Fibroblast of upper back skin (primary cell): ENCODE measurements at regions not wholly inside any gene's neighbourhood (a gene's known extent, or its start where the extent isn't known, plus 50 kb on each side); places are given as distances from the start of the nearest gene placed in this dataset.

Experiments used
- DNase-seq: peaks from one replicate; pipeline ENCODE4 v3.0.0-alpha.2; 2013

DNA sequence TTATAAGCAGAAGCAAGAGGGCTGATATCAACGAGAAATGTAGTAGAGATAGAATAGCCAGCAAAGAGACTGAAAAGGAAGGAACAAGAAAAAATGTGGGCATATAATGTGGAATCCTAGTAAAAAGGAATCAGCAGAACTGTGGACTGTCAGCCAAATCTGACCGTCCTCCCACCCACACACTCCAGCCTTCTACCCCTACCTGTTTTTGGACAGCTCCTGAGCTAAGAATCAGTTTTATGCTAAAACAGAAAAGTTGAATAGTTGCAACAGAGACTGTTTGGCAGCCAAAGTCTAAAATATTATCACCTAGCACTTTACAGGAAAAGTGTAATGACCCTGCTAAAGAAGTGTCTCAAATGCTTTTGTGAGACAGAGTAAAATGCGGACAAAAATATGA is 533.3 kb upstream of the CXADR start:
- DNase-seq: no peak

DNA sequence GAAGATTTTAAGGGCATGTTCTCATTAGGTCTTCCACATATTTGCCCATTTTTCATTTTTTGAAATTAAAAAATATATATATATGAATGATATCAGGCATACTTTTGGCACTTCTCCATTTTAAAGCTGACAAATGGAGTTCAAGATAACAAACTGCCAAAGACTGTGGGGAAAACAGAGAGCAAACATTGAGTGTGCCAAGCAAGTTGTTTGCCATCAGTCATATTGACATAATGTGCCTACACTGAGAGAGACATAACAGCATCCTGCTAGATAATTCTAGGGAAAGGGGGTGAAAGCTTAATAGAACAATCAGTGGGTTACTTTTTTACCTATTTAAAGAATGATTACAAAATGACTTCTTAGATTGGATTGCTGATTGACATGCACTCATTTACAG is 529.4 kb upstream of the CXADR start:
- DNase-seq: no peak

DNA sequence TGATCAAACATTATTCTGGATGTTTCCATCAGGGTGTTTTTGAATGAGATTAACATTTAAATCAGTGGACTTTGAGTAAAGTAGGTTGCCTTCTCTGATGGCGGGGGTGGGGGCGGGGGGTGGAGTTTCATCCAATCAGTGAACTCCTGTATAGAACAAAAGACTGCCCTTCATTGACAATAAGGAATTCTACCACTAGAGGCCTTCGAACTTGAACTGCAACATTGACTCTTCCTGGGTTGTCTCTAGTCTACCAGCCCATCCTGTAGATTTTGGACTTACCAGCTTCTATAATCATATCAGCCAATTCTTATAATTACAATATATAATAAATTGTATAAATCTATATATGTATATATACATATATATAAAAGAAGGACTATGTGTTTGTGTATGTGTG is 520.4 kb upstream of the CXADR start:
- no peak for DNase-seq

DNA sequence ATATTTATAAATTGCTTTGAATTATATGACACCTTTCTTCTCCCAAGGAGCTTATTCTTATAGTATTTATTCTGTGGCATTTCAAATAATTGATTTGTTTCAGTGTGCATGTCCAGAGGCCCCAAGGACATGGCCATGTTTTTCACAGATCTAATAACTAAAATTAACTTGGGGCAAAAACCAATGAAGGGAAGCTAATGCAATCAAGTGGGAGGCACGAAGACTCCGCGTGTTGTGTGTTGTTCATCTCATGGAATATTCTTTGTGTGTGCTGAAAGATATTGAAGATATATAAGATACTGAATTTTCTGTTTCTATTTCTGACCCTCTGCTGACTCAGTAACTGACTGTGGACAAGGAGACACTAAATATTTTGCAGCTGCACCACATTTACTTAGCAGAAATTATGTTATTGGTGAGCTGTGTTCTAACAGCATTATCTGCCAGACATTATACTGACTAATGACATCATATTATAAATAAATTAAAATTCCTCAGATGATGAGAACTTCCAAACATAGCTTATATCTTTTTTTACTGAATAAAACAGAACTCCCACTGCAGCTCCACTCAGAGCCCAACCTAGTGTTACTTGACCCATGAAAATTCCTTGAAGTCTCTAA is 519.3 kb upstream of the CXADR start:
- no peak for DNase-seq

DNA sequence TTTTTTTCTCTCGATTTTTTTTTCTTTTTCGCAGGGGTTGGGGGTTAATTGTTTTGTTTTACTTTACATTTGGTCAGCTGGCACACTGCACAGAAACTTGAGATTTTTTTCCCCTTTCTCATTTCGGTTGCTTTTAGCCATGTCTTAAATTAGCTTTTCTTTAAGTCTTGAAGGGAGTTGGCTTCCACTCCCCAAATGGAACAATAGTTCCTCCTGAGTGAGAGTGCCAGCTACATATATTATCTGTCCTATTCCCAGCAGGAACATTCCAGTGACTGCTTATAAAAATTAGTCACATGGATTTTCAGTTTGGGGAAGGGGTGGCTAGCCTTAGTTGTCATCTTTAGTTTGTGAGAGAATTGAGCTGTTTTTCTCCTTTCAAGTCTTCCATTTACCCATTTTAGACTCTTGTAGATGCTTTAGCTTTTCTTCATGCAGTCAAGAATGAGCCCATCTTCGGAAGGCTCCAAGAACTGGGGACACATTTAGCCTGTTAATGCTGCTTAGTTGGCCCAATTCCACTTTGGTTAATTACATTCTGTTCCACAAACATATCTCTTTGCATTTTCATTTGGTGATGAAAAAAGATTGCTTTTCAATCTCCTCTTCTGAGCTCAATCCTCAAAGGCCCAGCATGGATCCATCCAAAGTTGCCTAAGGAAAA is 510.1 kb upstream of the CXADR start:
- no peak for DNase-seq

DNA sequence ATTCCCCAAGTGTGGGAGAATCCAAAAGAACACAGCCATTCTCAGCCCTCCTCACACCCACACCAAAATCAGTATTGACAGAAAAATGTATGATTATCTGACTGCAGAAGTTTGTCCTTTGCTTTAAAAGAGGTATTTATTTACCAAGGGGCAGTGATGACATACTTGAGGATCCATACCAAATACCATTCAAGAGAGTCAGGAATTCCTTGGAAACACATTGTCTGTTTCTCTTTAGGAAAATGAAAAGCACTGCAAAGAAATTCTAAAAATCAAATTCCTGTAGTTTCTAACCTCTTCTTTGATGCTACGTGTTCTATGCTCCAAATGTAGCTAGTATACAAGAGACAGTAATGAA is 509.6 kb upstream of the CXADR start:
- peak; percentile 78 for DNase-seq

DNA sequence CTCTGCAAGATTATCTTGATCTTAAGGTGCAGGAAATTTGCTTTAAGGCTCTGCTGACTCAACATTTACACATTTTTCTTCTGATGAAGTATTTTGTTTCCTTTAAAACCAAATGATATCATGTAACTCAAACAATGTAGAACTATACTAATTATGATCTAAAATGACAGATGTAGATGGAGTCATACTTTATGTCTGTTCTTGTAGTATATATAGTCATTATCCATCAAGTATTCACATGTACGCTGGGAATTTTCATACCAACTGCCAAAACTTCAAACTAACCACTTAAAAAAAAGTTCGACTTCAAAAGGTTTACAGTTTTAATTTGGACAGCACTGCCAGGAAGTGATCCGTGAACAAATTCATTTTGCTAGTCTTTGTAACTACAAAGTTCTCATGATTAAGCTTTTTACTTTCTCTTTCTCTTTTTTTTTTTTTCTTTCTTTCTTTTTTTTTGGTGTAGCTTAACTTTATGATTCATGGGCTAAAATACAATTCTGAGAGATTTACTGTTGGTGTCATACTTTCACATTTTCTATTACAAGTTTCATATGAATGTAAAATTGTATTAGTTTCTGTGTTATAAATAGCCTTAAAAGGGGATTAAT is 509.0 kb upstream of the CXADR start:
- peak; percentile 35 for DNase-seq

DNA sequence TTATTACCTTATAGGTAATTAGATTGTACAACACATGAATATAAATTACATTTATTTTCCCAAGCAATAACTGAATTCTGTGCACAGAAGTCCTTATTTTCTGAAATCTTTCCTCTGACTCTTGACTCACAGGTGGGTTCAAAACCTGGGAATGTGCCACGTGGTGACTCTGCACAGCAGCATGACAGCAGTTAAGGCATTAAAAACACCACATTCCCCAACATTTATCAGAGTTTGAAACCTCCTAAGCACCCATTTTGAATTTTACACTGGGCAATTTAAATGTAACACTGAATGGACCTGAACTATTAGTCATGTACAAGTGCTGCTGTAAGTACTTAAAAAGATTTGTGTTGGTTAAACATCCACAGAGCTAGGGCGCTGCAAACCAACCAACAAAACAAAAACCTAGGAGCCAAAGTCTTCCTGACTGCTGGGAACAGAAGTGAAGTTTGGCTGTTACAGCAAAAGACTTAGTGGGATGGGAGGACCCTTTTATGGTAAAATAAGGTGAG is 480.6 kb upstream of the CXADR start:
- no peak for DNase-seq

DNA sequence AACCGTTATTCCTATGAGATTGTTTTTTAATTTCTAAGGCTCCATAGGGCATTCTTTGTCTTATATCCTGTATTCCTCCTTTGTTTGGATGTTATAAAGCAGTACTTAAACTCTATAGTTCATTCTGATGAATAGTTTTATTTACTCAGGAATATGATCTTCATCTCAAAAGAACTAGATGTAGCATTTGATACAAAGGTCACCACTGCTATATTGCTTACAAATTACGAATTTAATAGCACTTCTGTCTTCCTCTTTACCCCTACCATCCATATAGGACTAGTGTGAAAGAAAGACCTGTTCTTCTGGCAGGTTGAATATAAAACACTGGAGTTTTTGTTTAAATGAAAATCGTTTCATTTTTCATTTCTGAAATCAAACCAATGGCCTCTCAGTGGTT is 468.1 kb upstream of the CXADR start:
- no peak for DNase-seq

DNA sequence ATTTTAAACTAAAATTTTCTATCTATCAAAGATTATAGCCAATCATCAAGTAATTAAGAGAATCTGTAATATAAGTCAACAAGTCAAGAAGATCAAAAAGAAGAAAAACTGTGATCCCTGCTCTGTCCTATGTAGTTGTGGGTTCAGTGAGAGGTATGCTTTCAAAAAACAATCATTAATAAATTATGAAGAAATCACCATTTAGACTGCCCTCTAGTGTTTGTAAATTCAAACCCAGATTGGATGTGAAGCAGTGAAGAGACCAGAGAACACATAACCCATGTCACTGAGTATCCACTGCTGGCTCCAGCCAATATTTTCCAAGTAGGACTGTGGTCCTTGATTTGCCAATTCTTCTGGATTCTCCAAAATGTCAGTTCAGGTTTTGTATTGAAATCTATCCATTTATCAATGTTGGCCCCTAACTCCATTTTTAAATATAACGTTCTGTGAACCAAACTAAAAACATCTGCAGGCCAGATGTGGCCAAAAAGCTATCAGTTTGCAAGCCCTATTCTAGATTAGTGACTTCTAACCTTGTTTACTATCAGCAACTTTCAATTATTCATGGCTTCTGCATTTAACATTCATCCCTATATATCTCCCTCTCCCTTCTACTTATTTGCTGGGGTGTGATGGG is 467.5 kb upstream of the CXADR start:
- DNase-seq: peak; percentile 29

DNA sequence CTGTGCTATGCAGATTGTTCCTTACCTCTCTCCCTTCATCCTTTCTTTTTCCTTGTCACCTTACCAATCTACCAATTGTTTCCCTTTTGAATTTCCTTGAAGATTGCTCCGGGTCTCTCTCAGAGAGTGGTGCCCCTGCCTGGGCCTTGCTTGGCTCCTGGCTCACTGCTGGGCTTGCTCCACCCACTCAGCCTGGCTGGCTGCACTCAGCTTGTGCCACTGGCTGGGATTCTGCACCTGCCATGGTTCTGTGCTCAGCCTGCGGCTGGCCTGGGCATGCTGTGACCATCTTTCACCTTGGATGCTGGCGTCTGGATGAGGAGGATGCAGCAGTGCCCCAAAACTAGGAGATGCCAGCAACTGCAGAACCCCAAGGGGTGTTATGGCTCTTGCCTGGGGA is 463.9 kb upstream of the CXADR start:
- DNase-seq: no peak

DNA sequence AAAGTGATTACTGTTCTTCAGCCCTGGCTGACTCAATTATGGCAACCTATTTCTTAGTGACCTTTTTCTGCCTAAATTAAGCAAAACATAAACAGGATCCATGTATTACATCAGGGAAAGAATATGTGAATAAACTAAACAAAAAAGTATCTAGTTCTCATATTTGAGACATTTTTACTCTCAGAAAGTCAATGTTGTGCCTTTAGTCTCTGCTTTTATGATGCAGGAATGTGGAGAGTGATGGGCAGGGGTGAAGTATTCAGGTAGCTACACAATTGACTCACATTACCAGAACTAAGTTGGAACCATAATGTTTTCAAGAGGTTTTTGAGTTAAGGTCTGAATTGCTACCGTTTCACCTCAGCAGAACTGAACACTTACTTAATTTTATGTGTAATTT is 462.7 kb upstream of the CXADR start:
- no peak for DNase-seq

DNA sequence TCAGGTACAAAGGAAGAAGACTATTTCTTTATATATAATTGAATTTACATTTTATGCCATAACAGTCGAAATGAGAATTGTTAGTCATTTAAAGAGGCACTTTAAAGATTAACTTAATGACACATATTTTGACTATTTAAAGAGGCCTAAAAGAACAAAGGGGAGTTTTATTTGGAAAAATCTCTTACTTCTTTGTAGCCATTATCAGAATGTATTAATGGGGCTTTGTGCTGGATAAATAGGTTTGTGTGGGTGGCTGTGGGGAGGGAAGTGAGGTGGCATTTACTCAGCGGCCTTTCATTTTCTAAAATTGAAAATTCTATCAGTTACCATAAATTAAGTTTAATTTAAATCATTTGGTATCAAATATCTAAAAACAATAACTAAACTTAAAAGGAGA is 462.2 kb upstream of the CXADR start:
- DNase-seq: no peak

DNA sequence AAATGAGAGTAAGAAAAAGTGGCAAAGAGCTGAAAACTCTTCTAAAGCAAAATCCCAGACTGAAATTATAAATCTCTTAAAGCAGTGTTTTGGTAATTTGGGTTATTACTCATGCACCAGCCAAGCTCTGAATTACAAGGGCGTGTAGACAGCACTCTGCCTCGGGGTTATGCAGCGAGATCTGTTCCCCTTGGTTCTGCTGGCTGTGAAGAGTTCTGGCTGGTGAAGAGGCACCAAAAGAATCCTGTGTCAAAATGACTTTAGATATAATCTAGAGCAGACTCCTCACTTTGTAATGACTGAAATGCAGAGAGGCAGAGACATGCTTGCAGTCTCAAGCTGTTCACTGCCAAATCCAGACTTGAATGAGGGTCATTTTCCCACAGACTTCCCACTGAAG is 461.8 kb upstream of the CXADR start:
- DNase-seq: no peak

DNA sequence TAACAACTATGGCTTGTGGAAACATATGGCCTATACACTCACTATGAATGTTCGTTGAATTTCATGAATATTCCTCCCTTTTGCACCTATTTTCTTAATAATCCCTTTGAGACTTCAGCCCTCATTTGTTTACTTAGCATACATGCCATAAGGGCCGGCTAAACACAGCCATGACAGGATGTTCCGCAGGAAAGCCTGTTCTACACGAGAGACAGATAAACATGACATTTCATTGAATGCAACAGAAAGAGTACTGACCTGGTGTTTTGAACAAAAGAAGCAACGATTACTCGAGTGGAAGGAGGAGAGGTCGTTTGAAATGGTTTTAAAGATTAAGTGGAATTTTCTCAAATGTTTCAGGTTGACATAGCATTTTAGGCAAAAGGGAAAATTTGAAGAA is 459.5 kb upstream of the CXADR start:
- DNase-seq: no peak

DNA sequence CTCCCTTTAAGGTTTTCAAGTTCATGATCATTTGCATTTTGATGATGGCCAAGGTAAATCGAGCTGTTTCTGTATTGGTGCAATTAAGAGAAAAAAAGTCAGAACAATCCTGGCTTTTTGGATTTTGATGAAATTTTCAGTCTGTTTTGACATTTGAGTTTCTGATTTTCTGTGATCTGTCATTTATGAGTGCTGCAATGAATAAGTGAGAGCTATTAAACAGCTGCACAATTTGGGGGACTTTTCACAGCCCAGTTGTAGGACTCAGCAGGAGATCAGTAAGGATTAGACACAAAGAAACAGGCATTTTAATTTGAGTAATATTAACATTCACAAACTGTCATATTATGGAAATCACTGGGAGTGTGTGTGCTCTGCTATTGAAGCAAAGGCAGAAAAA is 452.9 kb upstream of the CXADR start:
- DNase-seq: no peak

DNA sequence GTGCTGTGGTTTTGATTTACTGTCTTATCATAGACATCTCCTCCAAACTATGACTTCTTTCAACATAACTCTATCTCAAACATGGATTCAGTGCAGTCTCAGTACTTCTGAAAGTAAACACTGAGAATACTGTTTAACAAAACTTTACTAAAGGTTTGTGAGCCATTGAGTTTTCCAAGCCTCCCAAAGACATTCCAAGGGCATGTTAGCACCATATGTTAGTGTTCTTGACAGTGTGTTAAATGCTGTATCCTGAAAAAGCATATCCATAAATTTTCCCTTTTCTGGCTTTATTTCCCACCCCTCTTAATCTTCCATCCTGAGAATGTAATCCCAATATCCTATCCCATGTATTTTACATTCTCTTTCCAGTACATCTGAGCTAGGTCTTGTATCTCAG is 446.8 kb upstream of the CXADR start:
- no peak for DNase-seq

DNA sequence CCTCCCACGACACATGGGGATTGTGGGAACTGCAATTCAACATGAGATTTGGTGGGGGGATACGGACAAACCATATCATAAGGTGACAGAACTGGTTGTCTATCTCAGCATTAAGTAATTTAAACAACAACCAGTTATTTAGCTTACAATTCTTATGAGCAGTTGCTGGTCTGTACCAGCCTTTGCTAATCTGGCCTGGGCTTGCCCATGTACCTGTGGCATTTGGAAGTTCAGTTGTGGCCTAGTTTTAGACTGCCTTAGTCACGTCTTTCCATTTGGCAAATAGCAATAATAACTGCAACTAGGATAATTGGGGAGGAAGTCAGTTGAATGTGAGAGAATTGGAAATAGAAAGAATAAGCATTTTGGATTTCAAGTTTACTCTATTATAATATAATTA is 441.8 kb upstream of the CXADR start:
- no peak for DNase-seq

DNA sequence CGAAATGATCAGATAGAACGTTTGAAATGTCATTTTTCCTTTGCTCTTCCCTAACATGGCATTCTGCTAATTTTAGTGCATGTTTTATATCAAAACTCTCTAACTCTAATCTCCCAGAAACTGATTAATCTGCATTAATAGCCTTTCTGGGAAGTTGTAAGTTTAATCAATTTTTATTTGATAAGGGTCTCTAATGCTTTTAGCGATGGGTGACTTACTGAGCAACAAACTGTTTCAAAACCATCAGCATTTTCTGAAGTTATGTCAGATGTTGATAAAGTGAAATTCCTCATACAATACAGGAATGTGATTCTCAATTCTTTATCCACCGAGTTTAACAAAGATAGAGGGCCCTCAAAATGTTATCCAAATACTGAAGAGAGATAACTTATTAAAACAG is 431.6 kb upstream of the CXADR start:
- DNase-seq: no peak

DNA sequence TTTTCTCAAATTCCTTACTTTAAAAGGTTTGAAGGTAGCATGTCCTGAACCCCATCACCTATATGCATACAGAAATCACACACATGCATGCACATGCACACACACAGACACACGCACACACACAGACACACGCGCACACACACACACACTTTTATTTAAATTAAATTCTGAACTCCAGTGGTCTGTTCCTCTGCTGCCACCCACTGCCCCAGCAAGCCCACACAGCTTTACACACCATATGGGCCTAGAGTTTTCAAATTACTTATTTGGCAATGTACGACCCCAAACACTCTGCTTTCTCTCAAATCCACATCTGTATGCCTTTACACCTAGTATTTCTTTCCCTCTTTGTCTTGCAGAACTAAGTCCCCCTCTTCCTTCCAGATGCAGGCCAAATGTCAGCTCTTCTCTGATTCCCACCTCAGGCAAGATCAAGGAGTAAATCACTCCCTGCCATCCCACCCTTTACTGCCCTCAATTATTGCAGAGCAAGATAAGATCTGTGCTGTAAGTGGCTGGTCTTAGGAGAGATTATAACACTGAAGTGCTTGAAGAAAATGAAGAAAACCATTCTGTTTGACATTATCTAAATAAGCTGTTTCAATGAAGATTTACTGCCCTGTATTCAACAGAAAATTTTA is 429.9 kb upstream of the CXADR start:
- DNase-seq: no peak

DNA sequence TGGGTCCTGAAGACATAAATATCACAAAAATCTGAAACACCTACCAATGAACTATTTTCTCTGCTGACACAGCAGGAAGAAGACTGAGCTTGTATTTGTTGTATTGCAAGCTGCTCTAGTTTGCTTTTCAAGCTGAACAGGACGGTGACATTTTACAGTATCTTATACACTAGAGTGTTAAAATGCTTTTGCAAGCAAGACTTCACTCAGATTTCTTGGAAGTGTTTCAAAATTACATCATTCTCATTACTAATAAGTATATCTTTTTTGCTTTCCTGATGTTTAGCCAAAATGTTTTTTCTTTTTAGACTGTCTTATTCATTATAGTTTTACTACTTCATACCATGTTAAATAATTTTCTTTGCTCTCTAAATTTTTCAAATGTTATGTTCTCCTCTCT is 427.1 kb upstream of the CXADR start:
- no peak for DNase-seq

DNA sequence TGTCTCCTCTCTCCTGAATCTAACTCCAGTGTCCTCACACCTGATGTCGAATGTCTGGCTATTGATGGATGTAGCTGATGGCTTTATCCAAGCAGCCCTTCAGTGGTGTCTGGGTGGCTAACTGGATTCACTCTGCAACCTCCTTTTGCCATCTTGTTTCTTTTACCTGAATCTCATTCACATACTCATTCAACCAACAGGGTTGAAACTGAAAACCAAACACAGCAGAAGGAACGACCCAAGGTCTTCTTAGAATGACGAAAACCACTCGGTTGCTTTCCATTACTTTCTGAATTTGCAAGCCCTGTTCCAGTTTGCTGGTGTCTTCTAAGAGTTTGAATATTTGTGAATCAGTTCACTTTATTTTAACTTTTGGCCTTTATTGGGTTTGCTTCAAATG is 424.3 kb upstream of the CXADR start:
- no peak for DNase-seq

DNA sequence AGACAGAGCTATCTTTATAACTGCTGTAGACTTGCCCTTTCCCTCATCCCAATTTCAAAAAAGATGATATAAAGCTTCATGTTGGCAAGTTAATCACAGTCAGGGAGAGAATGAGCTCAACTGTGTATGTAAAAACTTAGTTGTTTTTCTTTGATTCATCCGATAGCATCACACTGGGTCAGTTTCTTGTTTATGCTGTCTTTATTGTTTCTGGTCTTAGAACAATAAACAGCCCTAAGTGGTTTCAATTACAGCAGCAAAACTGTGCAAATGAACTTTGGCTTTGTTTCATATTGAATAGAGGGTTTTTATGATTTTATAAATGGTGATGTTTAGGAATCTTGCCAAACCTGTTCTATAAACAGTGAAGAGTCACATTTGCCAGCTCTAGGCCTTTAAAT is 423.8 kb upstream of the CXADR start:
- no peak for DNase-seq

DNA sequence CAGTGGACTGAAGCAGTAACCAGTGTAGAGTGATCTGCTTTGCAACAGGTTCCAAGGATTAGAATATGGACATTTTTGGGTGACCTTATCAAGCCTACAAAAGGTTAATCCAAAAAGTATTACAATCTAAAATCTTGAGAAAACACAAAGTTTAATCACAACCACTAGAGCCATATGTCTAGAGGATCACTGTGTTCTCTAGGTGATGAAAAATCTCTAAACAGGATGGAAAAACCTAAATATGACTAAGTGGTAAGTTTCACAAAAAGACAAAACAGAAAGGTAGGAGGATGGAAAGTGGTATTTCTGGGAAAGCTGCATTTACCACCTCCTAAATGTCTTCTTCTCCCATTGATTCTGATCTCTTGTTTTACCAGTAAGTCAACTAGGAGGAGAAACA is 411.1 kb upstream of the CXADR start:
- no peak for DNase-seq
